Breast epithelium (tissue), 3 donors: ENCODE measurements at regions not wholly inside any gene's neighbourhood (a gene's known extent, or its start where the extent isn't known, plus 50 kb on each side); places are given as distances from the start of the nearest gene placed in this dataset.

Experiments
- CTCF ChIP-seq, 3 donors: fragments of 450-650 bp; IDR thresholded peaks; one replicate each; pipeline ENCODE4 v1.5.1; 2016 to 2017; ENCODE audit warnings: antibody characterized with exemption in 3 of 3, mild to moderate bottlenecking in 3 of 3, moderate library complexity in 3 of 3
- POLR2A ChIP-seq: fragments of 450-650 bp; IDR thresholded peaks from one replicate; pipeline ENCODE4 v1.6.1; 2016; ENCODE audit warnings: antibody characterized with exemption, mild to moderate bottlenecking, moderate library complexity
- POLR2AphosphoS5 ChIP-seq, 3 donors: sonication (generic); formaldehyde crosslinking; IDR thresholded peaks; one replicate each; pipeline ENCODE4 v1.6.1; 2017; ENCODE audit warnings: antibody characterized with exemption in 3 of 3

- TF ChIP-seq CTCF (IDR thresholded peaks at IDR 0.05): no peak
- TF ChIP-seq POLR2A: no peak
- no peak for TF ChIP-seq POLR2AphosphoS5 (IDR thresholded peaks at IDR 0.05)
Measured at GRCh38 chr9:29129763-29130162, 1556.5 kb upstream of the C9orf72 start.
